ENCODE measurements at regions not wholly inside any gene's neighbourhood (a gene's known extent, or its start where the extent isn't known, plus 50 kb on each side); places are given as distances from the start of the nearest gene placed in this dataset.

DNA sequence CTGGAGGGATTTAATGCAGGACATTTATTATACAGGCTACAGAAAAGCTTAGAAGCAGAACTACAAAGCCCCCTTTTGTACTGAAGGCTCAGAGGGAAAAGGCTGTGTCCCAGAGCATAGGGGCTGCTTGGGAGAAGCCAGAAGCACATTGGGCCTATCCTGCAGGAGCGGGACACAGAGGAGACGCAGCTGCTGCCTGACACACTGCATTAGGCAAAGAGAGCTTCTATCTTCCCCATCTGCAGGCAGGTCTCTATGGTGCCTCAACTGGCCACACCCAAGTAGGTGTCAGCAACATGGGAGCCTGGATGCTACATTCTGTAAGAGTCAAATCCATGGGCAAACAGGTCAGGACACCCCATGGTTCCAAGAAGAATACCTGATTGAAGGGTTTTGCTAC, 595.9 kb downstream of the AJAP1 start:
- H3K36me3 Mint-ChIP-seq (ENCODE audit: low read depth) = no peaks in the 10 kb centered on the region; the same call in 1 of the 2 replicates
- no peak overlapping the region for H3K4me3 Mint-ChIP-seq
- DNase-seq = no peak
- no peaks in the 10 kb centered on the region for H3K4me1 Mint-ChIP-seq (ENCODE audit: low read depth)
- H3K27me3 Mint-ChIP-seq (ENCODE audit: insufficient read depth) = no peaks in the 10 kb centered on the region; the same call in 1 of the 2 replicates
- H3K9me3 Mint-ChIP-seq = peaks cover 60% of the 10 kb centered on the region
- TF ChIP-seq CTCF (IDR thresholded peaks at IDR 0.05) = no peak
- no peak overlapping the region for H3K27ac Mint-ChIP-seq

DNA sequence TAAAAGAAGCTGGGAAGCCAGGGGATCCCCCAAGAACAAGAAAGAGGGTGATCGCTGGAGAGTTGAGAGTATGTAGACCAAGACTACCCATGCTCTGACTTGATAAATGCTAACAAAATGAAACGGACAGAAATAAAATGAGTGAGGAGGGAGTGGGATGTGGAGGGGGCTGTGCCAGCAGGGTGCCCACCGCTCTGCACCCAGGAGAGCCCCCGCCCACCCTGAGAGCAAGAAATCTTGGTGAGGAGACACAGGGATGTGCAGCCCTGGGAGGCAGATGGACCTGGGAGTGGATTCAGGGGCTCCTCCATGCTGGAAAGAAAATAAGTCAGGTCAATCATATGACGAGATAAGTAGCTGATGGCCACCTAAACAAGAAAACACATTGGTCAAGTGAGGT, 590.9 kb downstream of the AJAP1 start:
- Mint-ChIP-seq H3K36me3 (ENCODE audit: low read depth) (peaks cover 5% of the 10 kb centered on the region; the same call in 1 of the 2 replicates), H3K4me3 (no peak overlapping the region)

GRCh38 chr1:5244631-5245285, 590.3 kb downstream of the AJAP1 start:
- DNase-seq = no peak
- Mint-ChIP-seq H3K9me3 (peaks cover 74% of the 10 kb centered on the region), H3K4me3 (no peak overlapping the region), H3K27me3 (ENCODE audit: insufficient read depth) (peaks cover 2% of the 10 kb centered on the region; the same call in 1 of the 2 replicates), H3K36me3 (ENCODE audit: low read depth) (peaks cover 5% of the 10 kb centered on the region; the same call in 1 of the 2 replicates), H3K4me1 (ENCODE audit: low read depth) (no peaks in the 10 kb centered on the region), H3K27ac (no peak overlapping the region)
- no peak for TF ChIP-seq CTCF (IDR thresholded peaks at IDR 0.05)

More for the DNA sequence above, 590.9 kb downstream of the AJAP1 start:
- Mint-ChIP-seq H3K4me1 (ENCODE audit: low read depth) (no peaks in the 10 kb centered on the region), H3K27me3 (ENCODE audit: insufficient read depth) (peaks cover 2% of the 10 kb centered on the region; the same call in 1 of the 2 replicates), H3K9me3 (peaks cover 72% of the 10 kb centered on the region), H3K27ac (no peak overlapping the region)
- no peak for DNase-seq
- TF ChIP-seq CTCF (IDR thresholded peaks at IDR 0.05) = no peak

GRCh38 chr1:5242850-5243249, 588.4 kb downstream of the AJAP1 start:
- H3K9me3 Mint-ChIP-seq = peaks cover 84% of the 10 kb centered on the region
- H3K27ac Mint-ChIP-seq = no peak overlapping the region
- TF ChIP-seq CTCF (IDR thresholded peaks at IDR 0.05) = no peak
- H3K4me1 Mint-ChIP-seq (ENCODE audit: low read depth) = no peaks in the 10 kb centered on the region
- no peak overlapping the region for H3K4me3 Mint-ChIP-seq
- H3K27me3 Mint-ChIP-seq (ENCODE audit: insufficient read depth) = peaks cover 2% of the 10 kb centered on the region; the same call in 1 of the 2 replicates
- peaks cover 5% of the 10 kb centered on the region; the same call in 1 of the 2 replicates for H3K36me3 Mint-ChIP-seq (ENCODE audit: low read depth)
- DNase-seq = no peak

GRCh38 chr1:5239911-5240310, 585.5 kb downstream of the AJAP1 start:
- DNase-seq = no peak
- H3K27ac Mint-ChIP-seq = no peak overlapping the region
- peaks cover 5% of the 10 kb centered on the region for H3K27me3 Mint-ChIP-seq (ENCODE audit: insufficient read depth)
- H3K4me1 Mint-ChIP-seq (ENCODE audit: low read depth) = no peaks in the 10 kb centered on the region
- TF ChIP-seq CTCF (IDR thresholded peaks at IDR 0.05) = no peak
- H3K9me3 Mint-ChIP-seq = peaks cover 87% of the 10 kb centered on the region
- no peak overlapping the region for H3K4me3 Mint-ChIP-seq
- H3K36me3 Mint-ChIP-seq (ENCODE audit: low read depth) = peaks cover 5% of the 10 kb centered on the region; the same call in 1 of the 2 replicates
